ENCODE measurements at regions not wholly inside any gene's neighbourhood (a gene's known extent, or its start where the extent isn't known, plus 50 kb on each side); places are given as distances from the start of the nearest gene placed in this dataset.

DNA sequence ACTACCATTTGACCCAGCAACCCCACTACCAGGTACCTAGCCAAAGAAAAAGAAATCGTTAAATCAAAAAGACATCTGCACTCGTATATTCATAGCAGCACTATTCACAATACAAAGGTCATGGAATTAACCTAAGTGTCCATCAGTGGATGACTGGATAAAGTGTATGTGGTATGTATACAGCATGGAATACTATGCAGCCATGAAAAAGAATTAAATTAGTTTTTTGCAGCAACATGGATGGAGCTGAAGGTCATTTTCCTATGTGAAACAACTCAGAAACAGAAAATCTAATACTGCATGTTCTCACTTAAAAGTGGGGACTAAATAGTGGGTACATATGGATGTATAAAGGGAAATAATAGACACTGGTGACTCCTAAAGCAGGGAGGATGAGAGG, 175.2 kb downstream of the ZIC4 start:
- Histone ChIP-seq H3K4me2 (ENCODE audit: low read depth, low read length, poor library complexity, severe bottlenecking) (no peak overlapping the region), H3K9ac (ENCODE audit: low read depth, low read length, poor library complexity, severe bottlenecking) (no peak overlapping the region), H4K20me1 (ENCODE audit: insufficient read depth, low read length, poor library complexity, severe bottlenecking) (no peaks in the 10 kb centered on the region), H3K9me2 (replicated peaks; ENCODE audit: low read depth, low read length) (no peaks in the 10 kb centered on the region), H3F3A (ENCODE audit: low read depth) (no peaks in the 10 kb centered on the region), H3K9me3 (ENCODE audit: insufficient read depth, low read depth, low read length) (no peaks in the 10 kb centered on the region), H3K27me3 (ENCODE audit: insufficient read depth, low read length, poor library complexity, severe bottlenecking) (no peaks in the 10 kb centered on the region), H3K4me3 (ENCODE audit: low read length, poor library complexity, severe bottlenecking) (no peak overlapping the region), H3K79me2 (ENCODE audit: insufficient read depth, low read length) (no peaks in the 10 kb centered on the region), H2AFZ (ENCODE audit: low read length) (no peak overlapping the region), H3K36me3 (ENCODE audit: insufficient read depth, low read length) (no peaks in the 10 kb centered on the region), H3K4me1 (ENCODE audit: insufficient read depth, low read length, poor library complexity, severe bottlenecking) (no peaks in the 10 kb centered on the region)
- TF ChIP-seq EZH2phosphoT487 (IDR thresholded peaks at IDR 0.05; ENCODE audit: borderline replicate concordance), result no peak
- TF ChIP-seq, protein P1, sequence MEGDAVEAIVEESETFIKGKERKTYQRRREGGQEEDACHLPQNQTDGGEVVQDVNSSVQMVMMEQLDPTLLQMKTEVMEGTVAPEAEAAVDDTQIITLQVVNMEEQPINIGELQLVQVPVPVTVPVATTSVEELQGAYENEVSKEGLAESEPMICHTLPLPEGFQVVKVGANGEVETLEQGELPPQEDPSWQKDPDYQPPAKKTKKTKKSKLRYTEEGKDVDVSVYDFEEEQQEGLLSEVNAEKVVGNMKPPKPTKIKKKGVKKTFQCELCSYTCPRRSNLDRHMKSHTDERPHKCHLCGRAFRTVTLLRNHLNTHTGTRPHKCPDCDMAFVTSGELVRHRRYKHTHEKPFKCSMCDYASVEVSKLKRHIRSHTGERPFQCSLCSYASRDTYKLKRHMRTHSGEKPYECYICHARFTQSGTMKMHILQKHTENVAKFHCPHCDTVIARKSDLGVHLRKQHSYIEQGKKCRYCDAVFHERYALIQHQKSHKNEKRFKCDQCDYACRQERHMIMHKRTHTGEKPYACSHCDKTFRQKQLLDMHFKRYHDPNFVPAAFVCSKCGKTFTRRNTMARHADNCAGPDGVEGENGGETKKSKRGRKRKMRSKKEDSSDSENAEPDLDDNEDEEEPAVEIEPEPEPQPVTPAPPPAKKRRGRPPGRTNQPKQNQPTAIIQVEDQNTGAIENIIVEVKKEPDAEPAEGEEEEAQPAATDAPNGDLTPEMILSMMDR (conservative IDR thresholded peaks at IDR 0.05; ENCODE audit: low read length), result no peak

DNA sequence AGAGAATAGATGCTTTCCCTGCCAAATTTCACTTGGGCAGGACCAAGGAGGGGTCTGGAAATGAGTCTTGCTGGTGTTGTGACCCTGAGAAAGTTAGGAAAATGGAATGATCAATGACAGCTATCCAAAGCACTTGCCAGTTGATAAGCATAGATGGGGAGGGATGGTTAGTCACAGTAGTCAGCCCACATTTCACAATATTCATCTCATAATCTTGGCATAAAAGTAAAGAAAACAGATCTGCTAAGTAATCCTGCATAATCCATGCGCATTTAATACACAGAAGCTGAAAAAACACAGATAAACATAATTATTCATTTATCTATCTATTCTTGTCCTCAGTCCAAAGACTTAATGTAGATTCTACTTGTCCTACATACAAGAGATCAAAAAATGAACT, 184.1 kb downstream of the ZIC4 start:
- Histone ChIP-seq H3K36me3 (ENCODE audit: insufficient read depth, low read length) (no peaks in the 10 kb centered on the region), H3K4me1 (ENCODE audit: insufficient read depth, low read length, poor library complexity, severe bottlenecking) (no peaks in the 10 kb centered on the region), H4K20me1 (ENCODE audit: insufficient read depth, low read length, poor library complexity, severe bottlenecking) (no peaks in the 10 kb centered on the region), H3K4me2 (ENCODE audit: low read depth, low read length, poor library complexity, severe bottlenecking) (no peak overlapping the region), H3F3A (ENCODE audit: low read depth) (no peaks in the 10 kb centered on the region), H3K9ac (ENCODE audit: low read depth, low read length, poor library complexity, severe bottlenecking) (no peak overlapping the region), H3K9me3 (ENCODE audit: insufficient read depth, low read depth, low read length) (no peaks in the 10 kb centered on the region), H2AFZ (ENCODE audit: low read length) (no peak overlapping the region), H3K4me3 (ENCODE audit: low read length, poor library complexity, severe bottlenecking) (no peak overlapping the region), H3K79me2 (ENCODE audit: insufficient read depth, low read length) (no peaks in the 10 kb centered on the region), H3K9me2 (replicated peaks; ENCODE audit: low read depth, low read length) (no peaks in the 10 kb centered on the region), H3K27me3 (ENCODE audit: insufficient read depth, low read length, poor library complexity, severe bottlenecking) (no peaks in the 10 kb centered on the region)
- TF ChIP-seq, protein P1 (conservative IDR thresholded peaks at IDR 0.05; ENCODE audit: low read length), result no peak

DNA sequence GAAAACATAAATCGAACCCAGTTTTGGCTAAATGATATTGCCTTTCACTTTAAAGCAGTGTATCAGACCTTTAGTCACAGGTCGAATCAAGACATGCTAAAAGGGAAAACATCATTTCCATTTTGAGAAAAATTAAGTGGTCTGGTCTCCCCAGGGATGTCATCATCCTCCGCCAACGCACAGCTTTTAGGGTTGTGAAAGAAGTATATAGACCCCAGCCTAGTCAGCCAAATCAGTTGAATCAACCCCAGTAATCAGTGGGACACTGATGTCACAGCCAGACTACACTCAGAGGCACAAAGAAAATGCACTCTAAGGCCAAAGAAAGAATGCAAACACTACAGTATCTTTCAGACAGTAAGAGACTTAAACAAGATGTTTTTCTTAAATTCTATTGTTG, 187.4 kb downstream of the ZIC4 start:
- Histone ChIP-seq H3F3A (ENCODE audit: low read depth) (no peaks in the 10 kb centered on the region), H3K27me3 (ENCODE audit: insufficient read depth, low read length, poor library complexity, severe bottlenecking) (no peaks in the 10 kb centered on the region), H3K4me1 (ENCODE audit: insufficient read depth, low read length, poor library complexity, severe bottlenecking) (no peaks in the 10 kb centered on the region), H3K36me3 (ENCODE audit: insufficient read depth, low read length) (no peaks in the 10 kb centered on the region), H2AFZ (ENCODE audit: low read length) (no peak overlapping the region), H3K9me2 (replicated peaks; ENCODE audit: low read depth, low read length) (no peaks in the 10 kb centered on the region), H3K79me2 (ENCODE audit: insufficient read depth, low read length) (no peaks in the 10 kb centered on the region), H3K9me3 (ENCODE audit: insufficient read depth, low read depth, low read length) (no peaks in the 10 kb centered on the region), H4K20me1 (ENCODE audit: insufficient read depth, low read length, poor library complexity, severe bottlenecking) (no peaks in the 10 kb centered on the region), H3K9ac (ENCODE audit: low read depth, low read length, poor library complexity, severe bottlenecking) (no peak overlapping the region), H3K4me3 (ENCODE audit: low read length, poor library complexity, severe bottlenecking) (no peak overlapping the region), H3K4me2 (ENCODE audit: low read depth, low read length, poor library complexity, severe bottlenecking) (no peak overlapping the region)
- TF ChIP-seq, protein P1 (conservative IDR thresholded peaks at IDR 0.05; ENCODE audit: low read length), result no peak
- TF ChIP-seq EZH2phosphoT487 (IDR thresholded peaks at IDR 0.05; ENCODE audit: borderline replicate concordance), result no peak
